CD1c-positive myeloid dendritic cell (primary cell): ENCODE measurements at regions not wholly inside any gene's neighbourhood (a gene's known extent, or its start where the extent isn't known, plus 50 kb on each side); places are given as distances from the start of the nearest gene placed in this dataset.
"Not testable (repeated sequence)": the region's sequence is repeated elsewhere in the genome, so short reads cannot be mapped to it uniquely, and the experiment has no call there.

Experiments
- DNase-seq: peaks from one replicate; pipeline ENCODE4 v3.0.0-alpha.2; 2016; ENCODE audit errors: extremely low spot score

DNA sequence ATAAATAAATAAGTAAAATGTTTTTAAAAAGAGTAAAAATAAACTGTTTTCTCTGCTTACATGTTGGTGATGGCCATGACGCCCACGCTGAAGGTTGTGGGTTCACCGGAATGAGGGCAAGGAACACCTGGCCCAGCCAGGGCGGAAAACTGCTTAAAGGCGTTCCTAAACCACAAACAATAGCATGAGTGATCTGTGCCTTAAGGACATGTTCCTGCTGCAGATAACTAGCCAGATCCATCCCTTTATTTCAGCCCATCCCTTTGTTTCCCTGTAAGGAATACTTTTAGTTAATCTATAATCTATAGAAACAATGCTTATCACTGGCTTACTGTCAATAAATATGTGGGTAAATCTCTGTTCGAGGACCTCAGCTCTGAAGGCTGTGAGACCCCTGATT lies 63.3 kb upstream of the CEP78 start:
- DNase-seq: not testable (repeated sequence)

DNA sequence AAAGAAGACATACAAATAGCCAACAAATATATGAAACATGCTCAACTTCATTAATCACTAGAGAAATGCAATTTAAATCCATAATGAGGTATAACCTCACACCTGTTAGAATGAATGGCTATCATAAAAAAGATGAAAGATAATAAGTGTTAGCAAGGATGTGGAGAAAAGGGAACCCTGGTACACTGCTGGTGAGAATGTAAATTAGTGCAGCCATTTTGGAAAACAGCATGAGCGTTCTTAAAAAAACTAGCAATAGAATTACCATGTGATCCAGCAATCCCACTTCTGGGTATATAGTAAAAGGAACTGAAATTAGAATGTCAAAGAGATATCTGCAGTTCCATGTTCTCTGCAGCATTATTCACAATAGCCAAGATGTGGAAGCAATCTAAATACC lies 64.2 kb upstream of the CEP78 start:
- DNase-seq: peak; percentile 79

DNA sequence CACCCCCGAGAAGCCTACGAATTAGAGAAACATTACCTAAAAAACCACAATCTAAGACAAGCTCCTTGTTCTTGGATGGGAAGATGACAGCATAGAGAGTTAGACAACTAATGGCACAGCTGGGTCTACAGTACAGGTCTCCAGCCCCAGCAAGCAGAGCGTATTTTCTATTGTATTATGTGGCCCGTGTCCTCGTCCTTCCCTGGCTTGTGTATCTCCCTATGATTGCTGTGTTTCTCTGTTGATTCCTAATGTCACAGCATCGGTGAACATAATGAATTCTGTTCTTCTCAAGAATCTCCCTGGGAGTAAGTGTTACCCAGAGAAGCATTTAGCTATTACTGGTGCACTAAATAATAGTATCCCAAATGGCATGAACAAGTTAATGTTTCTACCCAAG lies 66.8 kb upstream of the CEP78 start:
- no peak for DNase-seq

DNA sequence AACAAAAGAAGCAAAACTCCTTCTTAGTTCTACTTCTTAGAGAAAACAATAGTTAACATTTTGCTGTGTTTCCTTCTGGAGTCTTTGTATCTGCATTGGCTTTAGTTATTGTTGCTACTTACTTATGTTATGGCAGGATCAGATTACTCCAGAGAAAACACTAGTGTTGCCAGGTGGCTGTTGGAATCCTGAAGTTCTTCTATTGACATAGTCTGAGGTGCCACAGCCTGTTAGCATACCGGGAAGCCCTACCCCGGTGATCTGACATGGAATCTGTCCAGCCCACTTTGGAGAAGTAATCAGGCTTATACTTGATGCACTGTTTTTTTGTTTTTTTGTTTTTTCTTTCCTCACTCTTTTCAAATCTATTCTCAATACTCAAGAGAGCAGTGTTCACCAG lies 68.5 kb upstream of the CEP78 start:
- DNase-seq: no peak

DNA sequence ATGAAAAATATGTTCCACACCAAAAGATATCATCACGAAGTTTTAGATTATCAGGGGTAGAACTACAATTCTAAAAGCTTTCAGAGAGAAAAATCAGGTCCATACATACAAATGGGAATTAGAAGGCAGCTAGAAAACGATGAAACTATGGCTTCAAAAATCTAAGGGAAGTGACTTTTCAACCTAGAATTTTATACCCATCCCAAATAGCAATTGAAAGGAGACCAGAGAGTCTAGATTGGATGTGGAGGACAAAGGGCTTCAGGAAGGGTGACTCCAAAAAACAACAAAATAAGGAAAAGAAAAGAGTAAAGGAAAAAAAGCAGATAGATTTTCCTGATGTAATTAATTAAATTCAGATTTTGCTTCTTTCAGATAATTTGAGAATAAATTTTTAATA lies 72.0 kb upstream of the CEP78 start:
- DNase-seq: no peak

DNA sequence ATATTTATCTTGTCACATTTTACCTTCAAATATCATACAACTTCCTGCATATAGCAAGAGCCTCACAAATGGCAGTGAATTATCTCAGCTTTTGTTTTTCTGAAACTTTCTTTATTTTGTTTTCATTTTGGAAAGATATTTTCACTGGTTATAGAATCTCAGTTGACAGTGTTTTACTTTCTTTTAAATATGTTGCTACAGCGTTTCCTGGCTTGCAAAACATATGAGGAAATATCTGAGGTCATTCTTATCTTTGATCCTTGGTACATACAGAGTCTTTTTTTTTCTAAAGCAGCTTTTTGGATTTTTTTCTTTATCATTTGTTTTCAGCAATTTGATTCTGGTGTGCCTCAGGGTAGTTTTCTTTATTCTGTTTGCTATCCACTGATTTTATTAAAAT lies 77.6 kb upstream of the CEP78 start:
- no peak for DNase-seq

DNA sequence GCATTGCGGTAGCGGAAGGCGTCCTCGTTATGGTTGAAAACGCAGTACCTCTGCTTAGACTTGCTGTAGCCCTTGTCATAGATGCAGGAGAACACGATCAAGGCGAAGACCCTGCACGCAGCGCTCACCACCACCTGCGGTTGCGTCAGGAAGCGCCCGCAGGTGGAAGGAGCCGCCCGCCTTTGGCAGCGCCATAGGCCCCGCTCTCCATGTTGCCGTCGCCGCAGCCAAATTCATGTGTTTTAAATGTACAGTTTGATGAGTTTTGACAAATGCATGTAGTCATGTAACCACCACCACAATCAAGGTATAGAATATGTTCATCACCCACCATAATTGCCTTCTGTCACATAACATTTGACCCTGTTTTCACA lies 84.9 kb upstream of the CEP78 start:
- DNase-seq: no peak

DNA sequence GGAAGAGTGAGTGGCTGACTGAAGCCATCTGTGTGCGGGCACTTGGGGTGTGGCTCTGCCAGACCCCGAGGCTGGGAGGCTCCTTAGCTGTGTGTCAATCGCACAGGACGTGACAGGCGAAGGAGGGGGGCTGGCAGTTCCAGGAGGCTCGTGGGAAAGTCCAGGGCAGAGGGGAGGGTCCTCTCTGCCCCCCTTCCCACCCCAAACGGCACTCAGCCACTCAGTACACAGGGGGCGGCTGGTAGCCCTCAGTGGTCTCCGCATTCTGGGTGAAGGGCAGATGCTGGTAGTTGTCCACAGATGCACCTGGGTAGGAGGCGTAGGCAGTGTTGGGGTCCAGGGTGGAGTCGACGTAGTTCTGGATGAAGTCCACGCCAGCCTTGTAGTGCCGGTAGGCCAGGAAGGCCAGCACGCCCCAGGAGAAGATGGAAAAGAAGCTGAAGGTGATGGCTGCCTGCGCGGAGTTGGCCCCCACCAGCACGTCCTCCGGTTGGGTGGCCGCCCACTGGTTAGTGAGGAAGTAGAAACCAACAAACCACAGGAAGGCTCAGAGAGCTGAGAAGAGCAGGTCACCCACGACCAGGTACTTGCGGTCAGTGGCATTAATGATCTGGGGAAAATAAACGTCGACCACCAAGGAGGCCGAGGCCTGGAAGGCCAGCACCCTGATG lies 85.4 kb upstream of the CEP78 start:
- DNase-seq: no peak

DNA sequence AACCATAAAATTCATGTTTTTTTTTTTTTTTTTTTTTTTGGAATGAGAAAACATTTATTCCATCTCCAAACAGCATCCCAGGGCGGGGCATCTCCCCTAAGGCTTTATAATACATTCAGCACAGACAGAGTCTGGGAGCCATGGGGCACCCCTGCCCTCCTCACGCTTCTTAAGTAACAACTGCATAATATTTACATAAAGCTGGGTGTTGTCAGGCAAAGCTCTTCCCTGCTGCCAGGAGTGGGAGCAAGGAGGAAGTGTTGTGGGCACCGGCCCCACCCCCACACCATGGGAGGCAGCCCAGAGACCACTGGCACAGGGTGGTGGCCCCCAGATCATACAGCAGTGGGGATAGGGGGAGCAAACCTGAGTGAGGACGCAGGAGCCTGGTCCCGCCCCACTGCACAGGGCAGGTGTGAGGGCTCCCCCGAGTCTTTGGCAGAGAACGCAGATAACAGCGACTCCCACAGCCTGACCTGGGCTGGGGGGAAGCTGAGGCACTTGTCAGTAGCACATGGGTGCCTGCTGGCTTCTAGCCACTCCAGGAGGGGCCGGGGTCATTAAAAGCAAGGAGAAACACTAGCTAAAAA lies 86.1 kb upstream of the CEP78 start:
- DNase-seq: no peak

DNA sequence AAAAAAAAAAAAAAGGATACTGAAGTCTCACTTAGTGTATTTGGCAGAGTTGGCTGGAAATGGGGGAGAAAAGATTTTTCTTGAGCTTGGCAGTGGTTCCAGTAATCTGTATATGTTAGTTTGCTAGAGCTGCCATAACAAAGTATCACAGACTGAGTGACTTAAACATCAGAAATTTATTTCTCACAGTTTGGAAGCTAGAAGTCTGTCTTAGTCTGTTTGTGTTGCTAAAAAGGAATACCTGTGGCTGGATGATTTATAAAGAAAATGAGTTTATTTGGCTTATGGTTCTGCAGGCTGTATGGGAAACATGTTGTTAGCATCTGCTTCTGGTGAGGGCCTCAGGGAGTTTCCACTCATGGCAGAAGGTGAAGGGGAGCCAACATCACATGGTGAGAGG lies 89.6 kb upstream of the CEP78 start:
- no peak for DNase-seq

DNA sequence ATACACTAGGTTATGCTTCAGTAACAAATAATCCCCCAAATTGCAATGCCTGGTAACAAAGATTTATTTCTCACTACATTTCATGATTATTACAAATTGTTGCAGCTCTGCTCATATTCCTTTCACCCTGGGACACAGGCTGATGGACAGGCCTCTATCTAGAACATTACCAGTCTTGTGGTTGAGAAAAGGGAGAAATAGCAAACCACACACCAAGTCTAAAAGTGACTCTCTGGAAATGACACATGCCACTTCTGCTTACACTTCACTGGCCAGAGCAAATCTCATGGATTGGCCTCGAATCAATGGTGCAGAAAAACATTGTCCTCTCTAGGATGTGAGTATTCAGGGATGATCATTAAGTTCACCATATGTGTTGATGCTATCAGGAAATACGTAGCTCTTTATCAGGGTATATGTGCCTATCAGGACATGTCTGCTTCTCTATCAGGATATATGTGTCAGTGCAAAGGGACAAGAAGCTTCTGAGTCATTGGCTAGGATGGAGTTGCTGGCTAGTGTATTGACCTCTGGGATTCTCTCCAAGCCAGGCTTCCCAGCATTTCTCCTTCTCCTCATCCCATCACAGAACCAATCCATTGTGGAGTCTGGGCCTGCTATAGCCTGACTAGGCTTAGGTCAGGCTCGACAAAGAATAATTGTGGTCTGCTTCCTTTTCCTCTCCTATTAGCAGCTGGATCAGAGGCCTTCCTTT lies 91.1 kb upstream of the CEP78 start:
- peak; percentile 25 for DNase-seq

DNA sequence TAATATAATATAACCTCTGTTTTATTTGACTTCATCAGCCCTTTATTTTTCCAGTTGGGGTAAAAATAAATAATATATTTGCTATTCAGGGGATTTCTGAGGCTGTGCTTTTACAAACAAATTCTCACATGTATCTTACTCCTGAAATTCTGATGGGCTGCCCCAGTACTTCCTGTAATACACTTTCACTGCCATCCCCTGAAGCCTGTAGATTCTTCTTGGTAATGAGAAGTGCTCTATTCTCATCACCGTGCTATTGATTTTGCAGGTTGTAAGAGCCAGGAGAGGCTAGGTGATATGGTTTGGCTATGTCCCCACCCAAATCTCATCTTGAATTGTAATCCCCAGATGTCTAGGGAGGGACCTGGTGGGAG lies 91.9 kb upstream of the CEP78 start:
- DNase-seq: no peak

DNA sequence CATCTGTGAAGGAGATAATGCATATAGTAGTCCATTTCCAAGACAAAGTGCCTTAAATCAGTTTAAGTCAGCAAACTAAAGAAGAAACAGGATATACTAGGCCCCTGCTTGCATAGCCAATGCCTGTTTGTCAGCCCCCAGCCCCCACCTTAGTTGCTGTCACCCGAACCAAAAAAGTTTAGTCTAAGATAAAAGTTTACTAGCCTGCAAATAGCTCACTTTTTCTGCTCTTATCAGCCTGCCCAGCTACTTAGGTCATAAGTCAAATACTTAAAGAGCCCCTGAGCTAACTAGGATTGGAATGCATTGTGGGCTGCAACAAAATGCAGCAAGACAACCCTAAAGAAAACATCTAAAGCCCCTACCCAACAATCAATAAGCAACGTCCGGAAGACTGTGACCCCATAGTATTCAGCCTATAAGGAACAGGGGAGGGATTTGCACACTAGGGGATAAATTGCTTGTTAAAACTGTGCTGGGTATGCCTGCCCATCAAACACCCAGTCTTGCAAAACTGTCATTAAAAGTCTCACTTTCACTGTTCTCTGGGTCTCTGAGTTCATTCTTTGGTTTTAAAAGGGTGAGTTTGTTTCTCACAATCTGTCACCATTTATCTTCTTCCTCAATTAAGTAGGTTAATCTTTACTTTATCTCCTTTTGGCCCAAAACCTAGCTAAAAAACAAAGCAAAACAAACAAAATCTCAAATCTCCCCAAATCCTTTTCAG lies 92.4 kb upstream of the CEP78 start:
- DNase-seq: no peak

DNA sequence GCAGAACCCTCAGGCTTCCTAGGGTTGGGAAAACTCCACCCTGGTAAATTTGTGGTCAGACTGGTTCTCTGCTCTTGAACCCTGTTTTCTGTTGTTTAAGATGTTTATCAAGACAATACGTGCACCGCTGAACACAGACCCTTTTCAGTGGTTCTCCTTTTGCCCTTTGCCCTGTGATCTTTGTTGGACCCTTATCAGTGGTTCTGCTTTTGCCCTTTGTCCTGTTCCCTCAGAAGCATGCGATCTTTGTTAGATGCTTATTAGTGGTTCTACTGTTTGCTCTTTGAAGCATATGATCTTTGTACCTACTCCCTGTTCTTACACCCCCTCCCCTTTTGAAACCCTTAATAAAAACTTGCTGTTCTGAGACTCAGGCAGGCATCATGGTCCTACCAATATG lies 93.6 kb upstream of the CEP78 start:
- DNase-seq: not testable (repeated sequence)

DNA sequence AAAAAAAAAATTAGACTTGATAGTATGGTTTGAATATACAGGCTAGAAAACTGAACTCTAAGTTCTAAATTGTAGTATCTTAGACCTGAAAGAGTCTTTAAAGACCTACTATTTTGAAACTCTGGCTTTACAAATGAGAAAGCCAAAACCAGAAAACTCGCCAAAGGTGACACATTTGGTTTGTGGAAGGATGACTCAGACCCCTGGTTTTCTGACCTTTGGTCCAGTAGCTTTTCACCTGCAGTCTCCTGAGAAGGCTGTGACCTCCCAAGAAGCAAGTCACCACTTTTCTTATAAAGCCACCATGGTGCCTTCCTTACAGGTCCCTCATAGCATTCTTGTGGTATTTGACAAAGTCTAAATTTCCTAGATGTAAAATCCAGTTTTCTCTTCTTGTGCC lies 102.1 kb upstream of the CEP78 start:
- no peak for DNase-seq

DNA sequence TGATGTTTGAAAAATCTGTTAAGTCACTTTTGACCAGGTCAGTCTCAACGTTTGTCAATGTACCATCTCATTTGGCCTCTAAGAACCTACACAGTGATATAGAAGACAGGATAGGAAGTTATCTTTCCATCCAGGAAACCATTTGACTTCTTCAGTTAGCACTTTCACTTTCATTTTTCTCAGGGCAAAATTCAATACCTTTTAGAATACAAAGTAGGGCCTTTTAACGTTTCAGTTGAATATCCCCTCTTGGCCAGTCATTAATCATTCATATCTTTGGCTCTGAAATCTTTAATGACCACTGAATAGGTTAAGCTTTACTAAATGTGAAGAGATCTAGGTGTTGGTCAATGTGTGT lies 101.1 kb upstream of the GNAQ start:
- DNase-seq: peak; percentile 22

DNA sequence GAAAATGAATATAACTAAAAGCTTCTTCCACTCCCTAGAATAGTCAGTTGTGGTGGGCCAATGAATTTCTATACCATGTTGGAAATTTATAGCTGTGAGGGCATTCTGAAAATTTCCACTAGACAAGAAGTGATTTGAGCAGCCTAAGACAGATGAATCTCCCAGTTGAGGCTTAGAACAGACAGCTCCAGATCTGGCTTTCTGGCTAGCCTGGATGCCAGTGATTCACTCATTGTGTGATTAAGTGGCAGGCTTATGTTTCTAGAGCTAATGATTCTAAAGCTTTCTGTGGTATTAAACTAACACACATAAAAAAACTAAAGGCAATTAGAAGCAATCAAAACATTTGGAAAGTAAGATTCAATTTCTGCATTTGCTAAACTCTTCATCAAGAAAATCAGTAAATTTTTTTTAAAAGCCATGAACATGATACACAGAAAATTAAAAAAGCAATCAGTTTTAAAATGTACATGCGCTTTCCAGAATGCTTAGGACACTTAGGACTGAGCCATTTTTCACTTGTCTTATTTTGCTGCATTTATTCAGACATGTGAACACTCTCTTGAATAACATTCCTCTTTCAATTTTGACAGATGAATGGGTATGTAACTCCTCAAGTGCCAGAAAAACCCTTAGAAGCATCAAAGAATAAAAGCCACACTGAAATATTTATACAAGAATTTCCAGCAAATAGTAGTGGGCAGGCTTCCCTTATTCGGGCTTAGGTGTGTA lies 100.5 kb upstream of the GNAQ start:
- no peak for DNase-seq

DNA sequence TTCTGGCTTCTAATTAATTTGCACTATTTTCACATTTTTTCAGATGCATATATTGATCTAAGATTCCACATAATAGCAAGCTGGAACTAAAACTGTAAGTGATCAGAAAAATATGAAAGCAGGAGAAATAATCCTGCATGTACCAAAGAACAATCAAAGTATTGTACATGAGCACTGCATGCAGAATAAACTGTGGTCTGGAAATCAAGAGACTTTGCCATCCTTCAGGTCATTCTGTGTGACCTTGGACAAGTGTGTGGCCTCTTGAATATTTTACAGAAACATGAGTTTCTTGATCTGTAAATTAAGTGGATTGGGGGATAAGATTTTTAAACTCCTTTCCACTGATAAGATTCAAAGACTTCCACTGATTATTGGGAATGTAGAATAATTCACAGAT lies 99.2 kb upstream of the GNAQ start:
- DNase-seq: no peak

DNA sequence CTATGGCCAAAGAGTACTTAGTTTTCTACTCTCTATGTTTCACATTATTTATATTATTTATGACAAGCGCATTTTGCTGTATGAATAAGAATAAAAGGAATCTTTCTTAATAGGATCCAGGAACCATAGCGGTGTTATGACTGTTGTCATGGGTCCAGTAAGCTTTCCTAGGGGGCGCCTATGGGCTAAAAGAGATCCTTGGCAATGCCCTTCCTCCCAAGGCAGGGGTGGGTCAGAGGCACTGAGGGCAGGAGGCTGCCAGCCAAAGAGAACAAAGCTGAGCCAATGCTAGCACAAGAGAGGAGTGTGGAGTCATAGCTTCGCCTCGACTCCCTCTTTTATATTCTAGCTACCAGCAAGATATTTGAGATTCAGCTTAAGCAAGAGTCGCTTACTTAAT lies 98.4 kb upstream of the GNAQ start:
- no peak for DNase-seq

DNA sequence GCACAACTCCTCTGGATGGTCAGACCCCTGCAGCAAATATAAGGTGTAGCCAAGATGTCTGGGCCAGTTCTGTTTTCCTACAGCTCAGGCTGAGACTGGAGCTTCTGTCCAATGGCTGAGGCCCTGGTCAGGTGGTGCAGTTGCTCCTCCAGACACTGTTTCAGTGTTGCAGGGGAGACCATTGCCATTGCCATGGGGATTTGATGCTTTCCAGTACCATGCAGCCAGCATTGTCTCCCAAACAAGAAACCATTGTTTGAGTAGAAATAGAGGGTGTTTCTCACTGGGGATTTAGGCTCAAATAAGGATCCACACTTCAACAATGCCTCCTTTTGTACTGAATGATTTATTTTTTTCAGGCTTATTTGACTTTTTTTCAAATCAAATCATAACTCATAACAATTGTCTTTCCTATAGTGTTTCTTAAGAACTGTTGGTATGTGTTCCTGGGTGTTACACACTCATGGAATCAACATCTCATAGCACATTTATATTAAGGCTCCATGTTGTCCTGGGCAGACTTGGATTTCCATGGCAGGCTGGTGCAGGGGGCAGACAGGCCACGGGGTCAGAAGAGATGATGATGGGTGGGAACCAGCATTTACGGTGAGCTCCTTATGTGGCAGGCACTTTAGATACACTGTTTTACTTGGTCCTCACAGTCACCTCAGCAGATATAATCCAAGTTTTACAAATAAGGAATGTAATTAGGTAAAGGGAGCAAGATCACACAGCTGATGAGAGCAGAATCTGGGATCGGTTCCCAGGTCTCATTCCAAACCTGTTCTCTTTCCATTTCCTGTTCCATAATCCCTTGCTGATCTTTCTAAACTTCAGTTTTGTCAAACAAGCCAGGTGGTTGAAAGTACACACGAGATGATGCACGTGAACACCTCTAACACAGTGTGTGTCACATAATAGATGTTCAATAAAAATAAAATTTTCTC lies 95.9 kb upstream of the GNAQ start:
- DNase-seq: no peak

DNA sequence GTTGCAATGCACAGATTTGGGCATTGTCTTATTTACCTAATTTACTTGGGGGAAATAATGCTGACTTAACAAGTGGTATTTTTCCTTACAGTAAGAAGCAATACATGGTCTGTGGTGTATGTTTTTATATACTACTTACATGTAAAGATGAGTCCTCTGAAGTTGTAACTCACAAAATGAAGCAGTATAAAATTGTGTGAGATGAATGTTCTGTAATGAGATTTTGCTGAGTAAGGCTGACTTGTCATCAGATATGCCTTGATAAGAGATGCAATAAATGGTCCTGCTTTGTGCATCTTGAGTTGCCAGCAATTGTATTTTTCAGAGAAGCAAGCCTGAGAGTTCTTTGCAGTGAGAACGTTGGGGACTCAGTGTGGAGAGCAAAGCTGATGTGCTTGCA lies 92.2 kb upstream of the GNAQ start:
- no peak for DNase-seq
